Nephron progenitor cell (in vitro differentiated cells): ENCODE measurements at regions not wholly inside any gene's neighbourhood (a gene's known extent, or its start where the extent isn't known, plus 50 kb on each side); places are given as distances from the start of the nearest gene placed in this dataset.

Experiments used
- DNase-seq: peaks from one replicate; pipeline ENCODE4 v3.0.0; 2021
- H3K27ac Mint-ChIP-seq: 2 replicates; pipeline ENCODE4 v1.8.0; 2021; ENCODE audit warnings: mild to moderate bottlenecking, moderate library complexity, mixed read lengths
- H3K27me3 Mint-ChIP-seq: 2 replicates; pipeline ENCODE4 v1.8.0; 2021; ENCODE audit warnings: mild to moderate bottlenecking, low read depth, mixed read lengths; ENCODE audit not compliant: poor library complexity
- H3K36me3 Mint-ChIP-seq: 2 replicates; pipeline ENCODE4 v1.8.0; 2021; ENCODE audit warnings: low read depth, mixed read lengths
- H3K4me1 Mint-ChIP-seq: 2 replicates; pipeline ENCODE4 v1.8.0; 2021; ENCODE audit warnings: mixed read lengths
- H3K4me3 Mint-ChIP-seq: 2 replicates; pipeline ENCODE4 v1.8.0; 2021; ENCODE audit warnings: mild to moderate bottlenecking, moderate library complexity, mixed read lengths
- H3K9me3 Mint-ChIP-seq: 2 replicates; pipeline ENCODE4 v1.8.0; 2021; ENCODE audit warnings: mild to moderate bottlenecking, moderate library complexity, mixed read lengths
- CTCF ChIP-seq: fragments of 200-600 bp; sonication (generic); IDR thresholded peaks from 2 replicates; pipeline ENCODE4 v1.5.0; 2021; ENCODE audit warnings: antibody characterized with exemption

GRCh38 chr9:79962150-79962549, 390.4 kb downstream of the TLE4 start:
- DNase-seq: no peak
- no peak overlapping the region for H3K27ac Mint-ChIP-seq
- no peak for TF ChIP-seq CTCF

GRCh38 chr9:79955300-79955699, 383.5 kb downstream of the TLE4 start:
- Mint-ChIP-seq H3K4me3 (no peak overlapping the region), H3K4me1 (no peaks in the 10 kb centered on the region), H3K27ac (no peak overlapping the region), H3K9me3 (peaks cover 20% of the 10 kb centered on the region), H3K36me3 (peaks cover 11% of the 10 kb centered on the region), H3K27me3 (peaks cover 2% of the 10 kb centered on the region)
- TF ChIP-seq CTCF: no peak
- DNase-seq: no peak

More at GRCh38 chr9:79962150-79962549, 390.4 kb downstream of the TLE4 start:
- H3K4me1 Mint-ChIP-seq: peaks cover 16% of the 10 kb centered on the region
- H3K4me3 Mint-ChIP-seq: no peak overlapping the region
- no peaks in the 10 kb centered on the region for H3K36me3 Mint-ChIP-seq
- no peaks in the 10 kb centered on the region for H3K27me3 Mint-ChIP-seq
- H3K9me3 Mint-ChIP-seq: no peaks in the 10 kb centered on the region

- no peak for DNase-seq
- no peaks in the 10 kb centered on the region for H3K4me1 Mint-ChIP-seq
- peaks cover 24% of the 10 kb centered on the region for H3K9me3 Mint-ChIP-seq
- no peak overlapping the region for H3K27ac Mint-ChIP-seq
- peaks cover 11% of the 10 kb centered on the region for H3K36me3 Mint-ChIP-seq
- peaks cover 2% of the 10 kb centered on the region for H3K27me3 Mint-ChIP-seq
- TF ChIP-seq CTCF: no peak
- H3K4me3 Mint-ChIP-seq: no peak overlapping the region
Measured at GRCh38 chr9:79953908-79954307, 382.1 kb downstream of the TLE4 start.

- no peak for TF ChIP-seq CTCF
- peaks cover 2% of the 10 kb centered on the region for H3K27me3 Mint-ChIP-seq
- H3K36me3 Mint-ChIP-seq: peaks cover 11% of the 10 kb centered on the region
- DNase-seq: no peak
- peaks cover 2% of the 10 kb centered on the region for H3K4me1 Mint-ChIP-seq
- peaks cover 32% of the 10 kb centered on the region for H3K9me3 Mint-ChIP-seq
- no peak overlapping the region for H3K4me3 Mint-ChIP-seq
- no peak overlapping the region for H3K27ac Mint-ChIP-seq
Measured at GRCh38 chr9:79952401-79952800, 380.6 kb downstream of the TLE4 start.

DNA sequence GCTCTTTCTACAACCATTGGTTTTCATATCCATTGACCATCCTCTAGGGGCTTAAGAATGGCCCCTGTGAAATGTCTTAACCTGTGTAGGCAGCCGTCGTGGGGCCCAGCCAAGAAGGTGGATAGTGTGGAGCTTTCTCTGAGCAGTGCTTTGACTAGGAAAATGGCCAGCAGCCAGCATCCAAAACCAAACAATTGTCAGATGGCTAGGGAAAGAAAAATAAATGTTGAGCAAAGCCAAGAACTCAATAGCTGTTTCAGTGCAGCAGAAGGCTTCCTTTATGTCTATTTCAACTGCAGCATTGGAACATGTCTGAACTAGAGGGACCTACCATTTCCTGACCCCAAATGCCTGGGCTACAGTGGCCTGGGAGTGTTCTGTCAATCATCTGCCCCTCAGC, 374.9 kb downstream of the TLE4 start:
- Mint-ChIP-seq H3K4me1 (peaks cover 12% of the 10 kb centered on the region), H3K27ac (no peak overlapping the region), H3K4me3 (no peak overlapping the region), H3K27me3 (no peaks in the 10 kb centered on the region), H3K9me3 (peaks cover 12% of the 10 kb centered on the region), H3K36me3 (no peaks in the 10 kb centered on the region)
- no peak for TF ChIP-seq CTCF
- no peak for DNase-seq

GRCh38 chr9:79945495-79945894, 373.7 kb downstream of the TLE4 start:
- H3K4me3 Mint-ChIP-seq: no peak overlapping the region
- H3K27me3 Mint-ChIP-seq: no peaks in the 10 kb centered on the region
- H3K4me1 Mint-ChIP-seq: peaks cover 21% of the 10 kb centered on the region
- no peak for TF ChIP-seq CTCF
- H3K36me3 Mint-ChIP-seq: no peaks in the 10 kb centered on the region
- no peak overlapping the region for H3K27ac Mint-ChIP-seq
- peaks cover 12% of the 10 kb centered on the region for H3K9me3 Mint-ChIP-seq
- DNase-seq: no peak
